ENCODE measurements at regions not wholly inside any gene's neighbourhood (a gene's known extent, or its start where the extent isn't known, plus 50 kb on each side); places are given as distances from the start of the nearest gene placed in this dataset.

GRCh38 chr4:177740563-177740962 is 298.3 kb upstream of the AGA start:
- no peak for FAIRE-seq
- H3K27me3 ChIP-seq (ENCODE audit: control insufficient read depth in 1 of 2, insufficient read depth in 2 of 2, low read length in 2 of 2) = no peaks in the 10 kb centered on the region
- ATAC-seq = no peak
- no peak for TF ChIP-seq RFXAP (CRISPR knock-in tag; IDR thresholded peaks at IDR 0.05; ENCODE audit: borderline replicate concordance)
- no peak for TF ChIP-seq ZNF674 (CRISPR knock-in tag; IDR thresholded peaks at IDR 0.05; ENCODE audit: low read depth)
- TF ChIP-seq ARNT (IDR thresholded peaks at IDR 0.05) = no peak
- TF ChIP-seq PITX1 (CRISPR knock-in tag; IDR thresholded peaks at IDR 0.05) = no peak
- TF ChIP-seq ZC3H4 (CRISPR knock-in tag; IDR thresholded peaks at IDR 0.05; ENCODE audit: borderline replicate concordance) = no peak
- no peak for TF ChIP-seq HDAC2 (CRISPR knock-in tag; IDR thresholded peaks at IDR 0.05)
- no peak for TF ChIP-seq ZNF646 (CRISPR knock-in tag; IDR thresholded peaks at IDR 0.05)
- TF ChIP-seq PHF5A (CRISPR knock-in tag; IDR thresholded peaks at IDR 0.05; ENCODE audit: low read depth, unreplicated experiment) = no peak
- TF ChIP-seq YEATS4 (CRISPR knock-in tag; IDR thresholded peaks at IDR 0.05; ENCODE audit: borderline replicate concordance) = no peak
- no peak for TF ChIP-seq EHMT2 (IDR thresholded peaks at IDR 0.05; ENCODE audit: borderline replicate concordance, low read depth, low read length)
- TF ChIP-seq THYN1 (CRISPR knock-in tag; IDR thresholded peaks at IDR 0.05; ENCODE audit: borderline replicate concordance, low read depth) = no peak
- no peak for TF ChIP-seq HNRNPLL (IDR thresholded peaks at IDR 0.05; ENCODE audit: low read depth, low read length, poor library complexity, severe bottlenecking)
- no peak for TF ChIP-seq FOXK2 (IDR thresholded peaks at IDR 0.05)
- TF ChIP-seq MAF1 (CRISPR knock-in tag; IDR thresholded peaks at IDR 0.05; ENCODE audit: borderline replicate concordance) = no peak
- TF ChIP-seq ISX (CRISPR knock-in tag; conservative IDR thresholded peaks at IDR 0.05) = no peak
- BruUV-seq (replicated peaks) = no TSS peak
- H3K27ac ChIP-seq (ENCODE audit: extremely low read length, insufficient read depth, low read length) = no peak overlapping the region
- WGBS (ENCODE audit: low lambda C conversion rate) = 43% methylated on average over 1 of the region's 1 CpG
- H3K4me1 ChIP-seq (ENCODE audit: insufficient read depth, low read length) = no peaks in the 10 kb centered on the region
- intact Hi-C loops (cut with micrococcal nuclease; ENCODE audit: unreplicated experiment) = no loop called here
- no peaks in the 10 kb centered on the region for H3K9me3 ChIP-seq (ENCODE audit: low read length)
- no peak overlapping the region for H3K4me2 ChIP-seq (ENCODE audit: low read depth, low read length)
- H4K20me1 ChIP-seq (ENCODE audit: insufficient read depth, low read length) = no peaks in the 10 kb centered on the region
- DNase-seq (ENCODE audit: low spot score) = no peak
- CTCF ChIA-PET (ENCODE audit: low intra/inter-chr PET ratio, low total read pairs) = no interaction called here
- POLR2A ChIA-PET = no interaction called here
- no peaks in the 10 kb centered on the region for H3K79me2 ChIP-seq (ENCODE audit: insufficient read depth, low read length)
- H3K9ac ChIP-seq (ENCODE audit: insufficient read depth, low read depth, low read length) = no peak overlapping the region
- in situ Hi-C loops (cut with HindIII; ENCODE audit: extremely low pct_ligation_motif_present, low pct_unique_long_range_greater_than_20kb) = no loop called here
- no peak overlapping the region for H3K4me3 ChIP-seq (replicated peaks in 1 of 3; ENCODE audit: insufficient read depth in 1 of 3, low read depth in 2 of 3, low read length in 3 of 3)
- no peak overlapping the region for H2AFZ ChIP-seq (ENCODE audit: low read length)
- H3K36me3 ChIP-seq (replicated peaks in 1 of 2; ENCODE audit: control insufficient read depth in 1 of 2, insufficient read depth in 2 of 2, low read length in 2 of 2) = no peaks in the 10 kb centered on the region

Measured in HepG2 (cell line).